SHP77 treated with DMSO at 0.1 percent for 48 hours (cell line): ENCODE measurements at regions not wholly inside any gene's neighbourhood (a gene's known extent, or its start where the extent isn't known, plus 50 kb on each side); places are given as distances from the start of the nearest gene placed in this dataset.

ENCODE experiments used
- DNase-seq: peaks from one replicate; lab custom pipeline; 2025; lab: John Stamatoyannopoulos, UW

GRCh38 chr2:8282858-8283252 lies 399.0 kb upstream of the ID2 start:
- no peak for DNase-seq

- DNase-seq = no peak
These were observed 396.8 kb upstream of the ID2 start for GRCh38 chr2:8285081-8285480.

GRCh38 chr2:8285898-8286297 lies 396.0 kb upstream of the ID2 start:
- no peak for DNase-seq

GRCh38 chr2:8288206-8288605 lies 393.6 kb upstream of the ID2 start:
- no peak for DNase-seq

- no peak for DNase-seq
These were observed 392.7 kb upstream of the ID2 start for GRCh38 chr2:8289111-8289510.

- no peak for DNase-seq
These were observed 391.0 kb upstream of the ID2 start for GRCh38 chr2:8290771-8291352.

GRCh38 chr2:8296306-8296705 lies 385.6 kb upstream of the ID2 start:
- no peak for DNase-seq

GRCh38 chr2:8297376-8298231 lies 384.3 kb upstream of the ID2 start:
- DNase-seq = no peak

GRCh38 chr2:8298783-8299182 lies 383.1 kb upstream of the ID2 start:
- no peak for DNase-seq

- DNase-seq = no peak
These were observed 381.6 kb upstream of the ID2 start for GRCh38 chr2:8300216-8300615.

- DNase-seq = no peak
These were observed 381.0 kb upstream of the ID2 start for GRCh38 chr2:8300905-8301304.

GRCh38 chr2:8303322-8303832 lies 378.5 kb upstream of the ID2 start:
- DNase-seq = no peak

GRCh38 chr2:8304821-8305766 lies 376.8 kb upstream of the ID2 start:
- no peak for DNase-seq

GRCh38 chr2:8306530-8307351 lies 375.1 kb upstream of the ID2 start:
- no peak for DNase-seq

GRCh38 chr2:8307606-8308180 lies 374.2 kb upstream of the ID2 start:
- no peak for DNase-seq

GRCh38 chr2:8309131-8309530 lies 372.7 kb upstream of the ID2 start:
- no peak for DNase-seq

- no peak for DNase-seq
These were observed 371.1 kb upstream of the ID2 start for GRCh38 chr2:8310557-8311455.

- peak; percentile 65 for DNase-seq
These were observed 369.6 kb upstream of the ID2 start for GRCh38 chr2:8312221-8312620.

GRCh38 chr2:8312861-8313830 lies 368.7 kb upstream of the ID2 start:
- no peak for DNase-seq
